SK-N-SH (cell line): ENCODE measurements at regions not wholly inside any gene's neighbourhood (a gene's known extent, or its start where the extent isn't known, plus 50 kb on each side); places are given as distances from the start of the nearest gene placed in this dataset.

ENCODE experiments used
- CTCF ChIP-seq: fragments of 200-600 bp; sonication (generic); IDR thresholded peaks from 2 replicates; pipeline ENCODE4 v1.6.1; 2017; ENCODE audit warnings: antibody characterized with exemption, mild to moderate bottlenecking, moderate library complexity
- EZH2phosphoT487 ChIP-seq: fragments of 200-600 bp; sonication (generic); IDR thresholded peaks from 2 replicates; pipeline ENCODE4 v1.6.1; 2017; ENCODE audit warnings: low read depth, mixed run types, mild to moderate bottlenecking, antibody characterized with exemption, moderate library complexity, borderline replicate concordance
- MAX ChIP-seq: IDR thresholded peaks from 2 replicates; pipeline ENCODE4 v1.4.0; 2012; ENCODE audit warnings: low read depth
- POLR2AphosphoS5 ChIP-seq: IDR thresholded peaks from 2 replicates; pipeline ENCODE4 v1.6.1; 2012; ENCODE audit warnings: low read depth, low read length
- RAD21 ChIP-seq: IDR thresholded peaks from 2 replicates; pipeline ENCODE4 v1.6.1; 2012; ENCODE audit warnings: mild to moderate bottlenecking, low read length
- RCOR1 ChIP-seq: fragments of 150-350 bp; IDR thresholded peaks from 2 replicates; pipeline ENCODE4 v1.6.1; 2017; ENCODE audit warnings: antibody characterized with exemption, low read length
- REST ChIP-seq: IDR thresholded peaks from 2 replicates; pipeline ENCODE4 v1.6.1; 2012; ENCODE audit warnings: mild to moderate bottlenecking, low read depth, low read length, moderate library complexity
- SIN3A ChIP-seq: IDR thresholded peaks from 2 replicates; pipeline ENCODE4 v1.6.1; 2012; ENCODE audit warnings: low read depth, mild to moderate bottlenecking, low read length, moderate library complexity, borderline replicate concordance
- TAF1 ChIP-seq: IDR thresholded peaks from 2 replicates; pipeline ENCODE4 v1.6.1; 2012; ENCODE audit warnings: low read depth, mild to moderate bottlenecking, low read length, moderate library complexity, borderline replicate concordance

GRCh38 chr1:193937308-193937707 is 750.9 kb upstream of the B3GALT2 start:
- TF ChIP-seq CTCF (no peak), POLR2AphosphoS5 (no peak), EZH2phosphoT487 (no peak), RCOR1 (no peak), RAD21 (no peak), TAF1 (no peak), SIN3A (no peak), MAX (no peak), REST (no peak)
